SKM-1 treated with dmso at 0.1 percent for 144 hours (cell line): ENCODE measurements at regions not wholly inside any gene's neighbourhood (a gene's known extent, or its start where the extent isn't known, plus 50 kb on each side); places are given as distances from the start of the nearest gene placed in this dataset.

ENCODE experiments used
- DNase-seq: peaks from one replicate; lab custom pipeline; 2025; ENCODE audit not compliant: unreplicated experiment; lab: John Stamatoyannopoulos, UW

DNA sequence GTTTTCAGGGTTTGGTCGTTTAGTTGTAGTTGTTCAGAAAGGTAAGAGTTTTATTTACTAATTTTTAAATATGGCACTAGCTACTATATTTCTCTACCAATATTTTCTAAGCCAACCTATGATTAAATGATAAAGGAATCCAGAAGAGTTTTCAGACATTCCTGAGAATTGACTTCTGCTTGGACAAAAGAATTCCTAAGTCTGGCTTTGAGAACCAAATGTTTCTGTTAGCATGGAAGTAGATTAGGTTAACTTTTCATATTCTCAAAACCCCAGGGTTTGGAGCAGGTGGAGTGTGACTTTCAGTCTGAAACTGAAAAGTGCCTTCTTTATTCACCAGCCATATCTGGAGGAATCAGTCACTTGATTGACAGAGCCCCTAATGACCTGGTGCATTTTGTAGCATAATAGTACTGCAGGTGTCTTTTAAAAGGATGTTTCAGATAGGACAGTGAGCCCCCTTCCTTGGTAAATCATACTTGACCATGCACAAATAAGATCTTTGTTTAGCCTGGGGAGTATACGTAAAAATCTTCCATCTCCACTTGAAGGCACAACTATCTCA lies 457.0 kb upstream of the ZNF462 start:
- DNase-seq = no peak

DNA sequence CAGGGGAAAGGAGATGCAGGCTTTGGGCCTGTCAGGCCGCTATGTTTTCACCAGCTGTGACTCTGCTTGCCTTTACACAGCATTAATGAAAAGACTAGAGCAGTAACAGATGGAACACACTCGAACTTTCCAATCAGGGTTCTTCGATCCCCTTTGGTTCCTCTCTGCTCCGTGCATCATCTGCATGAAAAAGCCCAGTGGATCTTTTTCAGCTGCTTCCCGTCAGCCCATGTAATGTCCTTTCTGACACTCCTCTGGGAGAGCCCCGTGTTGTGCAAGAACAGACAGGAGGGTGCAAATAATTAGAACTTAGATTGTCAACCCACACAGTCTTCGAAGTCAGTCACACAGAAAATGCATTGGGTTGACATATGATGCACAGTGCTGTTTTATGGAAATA lies 448.9 kb upstream of the ZNF462 start:
- no peak for DNase-seq

DNA sequence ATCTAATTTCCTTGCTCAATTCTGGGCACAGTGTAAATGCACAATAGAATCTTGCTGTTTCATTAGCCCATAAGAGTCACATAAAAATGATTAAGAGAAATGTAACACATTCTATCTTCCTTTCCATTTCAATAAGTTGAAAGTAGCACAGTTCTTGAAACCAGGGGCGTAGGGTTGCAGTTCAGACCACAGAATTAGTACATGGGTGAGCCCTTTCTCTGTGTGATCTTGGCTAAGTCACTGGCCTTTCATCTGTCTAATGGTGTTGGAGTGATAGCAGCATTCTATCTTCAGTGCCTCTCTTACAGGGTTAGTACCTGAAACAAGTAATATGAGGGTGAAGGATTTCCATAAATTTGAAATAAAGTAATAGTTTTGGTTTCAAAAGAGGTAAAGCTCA lies 445.3 kb upstream of the ZNF462 start:
- no peak for DNase-seq

DNA sequence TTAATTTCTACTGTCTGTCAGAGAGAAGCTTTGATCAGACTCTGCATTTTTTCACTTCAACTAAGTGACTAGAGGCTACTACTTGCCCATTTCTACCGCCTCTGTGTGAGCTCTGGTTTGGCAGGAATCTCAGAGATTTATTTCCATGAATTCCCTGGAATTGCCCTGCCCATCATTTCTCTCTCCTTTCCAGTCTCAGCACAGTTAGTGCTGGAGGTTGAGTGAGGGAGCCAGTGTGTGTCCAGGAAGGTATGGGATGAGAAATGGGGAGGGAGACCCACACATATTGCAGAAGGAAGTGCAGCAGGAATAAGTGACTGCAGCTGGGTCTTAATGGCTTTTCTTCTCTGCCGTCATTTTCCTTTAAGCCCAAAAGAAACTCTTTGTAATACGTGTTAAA lies 443.1 kb upstream of the ZNF462 start:
- DNase-seq = no peak

DNA sequence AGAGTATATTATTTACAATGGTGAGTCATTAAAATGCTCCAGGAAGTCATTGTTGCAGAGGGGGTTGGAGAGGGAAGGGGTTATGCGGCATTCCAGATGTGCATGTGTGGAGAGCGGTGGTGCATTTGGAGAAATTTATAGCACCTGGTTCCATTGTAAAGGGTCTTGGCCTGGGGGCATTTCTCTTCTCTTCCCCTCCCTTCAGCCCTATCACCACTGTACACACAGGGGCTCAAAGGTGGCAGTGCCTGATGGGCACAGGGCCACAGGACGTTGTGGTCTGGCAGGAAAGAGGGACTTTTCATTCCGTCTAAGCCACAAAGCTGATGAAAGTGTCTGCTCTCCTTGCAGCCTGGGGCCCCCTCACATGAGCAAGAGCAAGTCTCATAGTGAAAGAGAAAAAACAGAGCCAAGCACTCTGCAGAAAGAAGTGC lies 442.4 kb upstream of the ZNF462 start:
- no peak for DNase-seq

DNA sequence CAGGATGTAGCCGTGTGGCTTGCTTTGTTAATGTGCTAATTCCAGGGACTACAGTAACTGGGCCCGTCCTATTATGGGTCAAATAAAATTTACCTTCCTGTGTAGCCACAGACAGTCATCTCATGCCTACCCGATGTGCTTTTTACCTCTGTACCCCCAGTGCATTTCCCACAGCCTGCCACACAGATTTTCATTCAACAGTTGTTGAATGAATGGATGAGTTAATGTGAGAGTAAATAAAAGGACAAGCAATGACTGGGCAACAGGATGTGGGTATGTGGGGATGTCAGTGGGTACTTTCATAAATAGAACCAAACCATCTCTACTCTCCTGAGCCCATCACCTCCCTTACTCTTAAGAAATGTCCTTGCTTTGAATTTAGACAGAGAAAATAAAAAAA lies 441.2 kb upstream of the ZNF462 start:
- DNase-seq = no peak

DNA sequence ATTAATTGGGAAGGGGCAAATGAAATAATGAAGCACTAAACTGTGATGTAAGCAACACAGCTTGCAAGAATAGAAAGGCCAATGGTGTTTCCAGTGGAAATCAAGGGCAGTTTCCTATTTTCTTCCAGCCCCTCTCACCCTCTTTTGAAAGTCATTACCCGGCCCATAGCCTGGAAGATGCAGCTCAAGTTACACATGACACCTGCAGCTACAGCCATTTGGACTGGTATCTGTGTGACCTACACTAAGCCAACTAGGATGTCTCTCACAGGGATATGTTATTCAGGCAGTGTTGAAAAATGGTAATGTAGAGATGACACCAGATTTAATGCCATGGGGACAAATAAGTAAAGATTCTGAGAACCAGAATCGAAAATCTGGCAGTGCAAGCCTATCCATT lies 439.4 kb upstream of the ZNF462 start:
- no peak for DNase-seq

DNA sequence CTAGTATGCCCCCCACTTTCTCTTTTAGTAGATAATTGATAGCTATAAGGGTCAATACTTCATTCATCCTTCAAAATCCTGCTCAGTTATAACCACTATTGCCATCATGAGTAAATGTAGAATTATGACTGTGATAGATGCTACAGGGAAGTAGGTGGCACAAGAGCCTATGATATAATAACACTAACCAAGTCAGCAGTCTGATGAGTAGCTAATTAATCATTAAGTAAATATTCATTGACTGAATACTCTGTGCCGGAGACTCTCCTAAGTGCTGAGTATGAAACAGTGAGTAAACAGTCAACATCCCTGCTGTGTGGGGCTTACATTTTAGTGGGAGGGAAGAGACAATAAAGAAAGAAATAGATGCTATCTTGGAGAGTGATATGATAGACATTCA lies 430.3 kb upstream of the ZNF462 start:
- no peak for DNase-seq

DNA sequence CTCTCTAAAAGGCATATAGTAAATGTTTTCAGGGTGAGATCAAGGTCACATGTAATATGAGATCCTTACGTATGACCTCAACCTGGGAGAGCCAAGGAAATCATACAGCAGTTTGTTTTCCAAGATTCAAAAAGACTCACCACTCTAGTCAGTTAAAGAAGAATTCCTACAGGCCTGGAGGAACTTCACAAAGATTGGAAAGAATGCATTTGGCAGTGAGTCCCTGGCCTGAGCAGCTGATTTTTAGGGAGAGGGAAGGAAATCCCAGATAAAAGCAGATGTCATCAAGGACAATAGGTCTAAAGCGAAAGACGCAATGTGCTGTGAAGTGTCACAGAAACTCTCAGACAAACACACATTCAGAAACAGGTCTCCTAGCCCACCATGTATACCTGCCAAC lies 424.0 kb upstream of the ZNF462 start:
- no peak for DNase-seq

DNA sequence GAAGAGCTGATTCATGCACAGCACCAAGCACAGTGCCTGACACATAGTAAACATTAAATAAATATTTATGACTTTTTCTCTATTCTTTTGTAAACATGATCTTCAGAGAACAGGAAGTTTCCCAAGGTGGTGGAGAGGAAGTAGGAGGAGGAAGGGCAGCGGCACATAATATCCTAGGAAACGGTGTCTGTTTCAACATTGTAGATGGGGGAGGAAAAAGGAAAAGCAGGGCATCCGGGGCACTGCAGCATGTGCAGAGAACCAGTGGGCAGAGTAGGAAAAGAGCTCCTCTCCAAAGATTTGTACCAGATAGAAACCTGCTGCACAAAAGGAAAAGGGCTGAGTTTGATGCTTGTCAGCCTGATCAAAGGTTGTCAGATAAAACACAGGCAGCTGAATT lies 421.7 kb upstream of the ZNF462 start:
- DNase-seq = no peak

DNA sequence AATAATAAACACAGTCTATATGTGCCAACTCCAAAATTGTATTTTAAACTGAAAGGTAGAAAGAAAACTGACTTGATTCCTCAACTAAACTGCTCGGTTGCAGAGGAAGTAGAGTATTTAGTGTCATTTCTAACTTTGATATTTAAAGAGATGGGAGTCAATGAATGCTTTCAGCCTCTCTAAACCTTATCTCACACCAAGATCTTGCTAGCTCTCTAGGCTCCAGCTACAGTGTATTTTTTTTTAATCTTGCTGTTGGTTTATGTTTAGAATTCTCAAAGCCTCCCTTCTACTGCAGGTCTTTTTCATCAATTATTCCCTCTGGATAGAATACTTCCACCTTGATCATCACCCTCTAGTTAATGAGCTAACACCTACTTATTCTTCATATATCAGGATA lies 419.4 kb upstream of the ZNF462 start:
- DNase-seq = no peak

DNA sequence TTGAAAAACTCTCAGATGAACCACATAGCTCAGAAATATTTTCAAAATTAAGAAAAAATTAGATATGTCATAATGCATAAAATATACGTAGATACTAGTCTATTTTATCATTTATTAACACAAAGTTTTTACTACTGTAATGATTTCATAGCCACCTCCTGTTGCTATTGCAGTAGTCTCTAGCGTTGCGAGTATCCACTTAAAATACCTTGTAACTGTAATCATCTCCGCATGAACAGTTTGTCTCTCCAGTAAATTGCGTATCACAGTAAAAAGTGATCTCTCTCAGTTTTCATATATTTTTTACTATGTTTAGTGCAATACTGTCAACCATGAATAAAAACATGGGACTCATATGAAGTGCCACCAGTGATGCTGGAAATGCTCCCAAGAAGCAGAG lies 417.9 kb upstream of the ZNF462 start:
- no peak for DNase-seq

DNA sequence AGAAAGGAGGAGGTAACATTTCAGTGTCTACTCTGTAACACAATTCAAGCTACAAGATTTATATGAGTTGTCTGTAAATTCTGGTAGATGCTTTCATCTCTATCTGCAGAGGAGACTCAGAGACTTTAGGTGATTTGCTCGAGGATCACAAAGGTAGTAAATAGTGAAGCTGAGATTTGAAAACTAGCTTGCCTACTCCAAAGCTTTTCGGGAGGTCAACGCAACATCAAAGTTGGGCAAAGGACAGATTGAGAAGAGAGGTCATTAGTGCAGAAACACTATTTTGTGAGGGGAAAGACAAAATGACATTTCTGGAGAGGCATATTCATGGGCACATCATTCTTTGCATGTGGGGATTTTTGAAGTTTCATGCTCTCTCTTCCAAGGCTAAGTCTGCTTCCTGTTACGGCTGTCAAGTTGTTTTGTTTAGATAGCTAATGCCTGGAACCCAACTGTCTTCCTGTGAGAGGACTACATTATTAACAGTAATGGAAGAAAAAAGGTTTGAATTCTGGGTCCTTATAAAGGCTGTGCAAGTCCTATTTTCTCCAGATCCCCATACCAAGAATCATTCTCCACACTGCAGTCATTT lies 413.5 kb upstream of the ZNF462 start:
- no peak for DNase-seq

DNA sequence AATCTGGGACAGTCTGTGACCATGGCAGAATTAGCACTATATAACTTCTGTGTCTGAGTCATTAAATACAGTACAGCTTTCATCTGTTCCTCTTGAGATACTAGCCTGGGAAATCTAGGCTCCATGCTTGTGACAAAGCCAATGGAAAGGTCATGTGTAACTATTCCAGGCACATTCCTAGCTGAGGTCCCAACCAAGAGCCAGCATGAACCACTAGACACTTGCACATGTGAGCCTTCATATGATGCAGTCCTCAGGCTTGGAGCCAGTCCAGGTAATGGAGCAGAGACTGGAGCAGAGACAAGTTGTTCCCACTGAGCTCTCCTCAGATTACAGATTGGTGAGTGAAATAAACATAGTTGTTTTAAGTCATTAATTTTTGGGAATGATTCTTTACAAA lies 412.4 kb upstream of the ZNF462 start:
- DNase-seq = no peak

DNA sequence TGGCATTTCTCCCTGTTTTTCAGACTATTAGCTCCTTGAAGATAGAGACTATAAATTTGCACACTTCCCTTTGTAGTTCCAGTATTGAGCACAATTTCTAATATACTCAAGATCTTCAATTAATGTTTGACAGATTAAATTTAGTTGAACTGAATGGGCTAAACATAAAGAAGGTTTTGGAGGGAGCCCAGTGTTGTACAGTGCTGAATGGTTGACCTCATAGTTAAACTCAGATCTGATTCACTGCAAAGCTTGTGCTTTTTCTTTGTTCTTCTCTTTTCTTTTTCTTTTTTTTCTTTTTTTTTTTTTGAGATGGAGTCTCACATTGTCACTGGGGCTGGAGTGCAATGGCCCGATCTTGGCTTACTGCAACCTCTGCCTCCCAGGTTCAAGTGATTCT lies 411.7 kb upstream of the ZNF462 start:
- no peak for DNase-seq

DNA sequence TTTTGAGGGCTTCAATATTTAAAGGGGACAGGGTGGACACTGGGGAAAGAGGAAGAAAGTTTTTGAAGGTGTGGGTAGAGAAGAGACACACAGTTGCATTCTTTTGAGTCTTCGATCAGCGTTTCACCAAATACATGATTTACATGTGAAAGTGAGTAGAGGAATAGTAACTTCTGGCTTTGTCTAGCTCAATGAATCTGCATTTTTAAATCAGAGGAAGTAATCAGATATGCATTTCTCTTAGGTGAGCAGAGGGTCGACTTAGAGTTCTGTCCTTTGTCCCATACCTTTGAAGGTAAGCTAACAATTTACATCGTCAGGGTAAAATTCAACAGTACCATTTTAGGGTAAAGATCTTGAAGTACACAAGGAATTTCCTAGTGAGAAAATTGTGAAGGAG lies 406.4 kb upstream of the ZNF462 start:
- DNase-seq = no peak

DNA sequence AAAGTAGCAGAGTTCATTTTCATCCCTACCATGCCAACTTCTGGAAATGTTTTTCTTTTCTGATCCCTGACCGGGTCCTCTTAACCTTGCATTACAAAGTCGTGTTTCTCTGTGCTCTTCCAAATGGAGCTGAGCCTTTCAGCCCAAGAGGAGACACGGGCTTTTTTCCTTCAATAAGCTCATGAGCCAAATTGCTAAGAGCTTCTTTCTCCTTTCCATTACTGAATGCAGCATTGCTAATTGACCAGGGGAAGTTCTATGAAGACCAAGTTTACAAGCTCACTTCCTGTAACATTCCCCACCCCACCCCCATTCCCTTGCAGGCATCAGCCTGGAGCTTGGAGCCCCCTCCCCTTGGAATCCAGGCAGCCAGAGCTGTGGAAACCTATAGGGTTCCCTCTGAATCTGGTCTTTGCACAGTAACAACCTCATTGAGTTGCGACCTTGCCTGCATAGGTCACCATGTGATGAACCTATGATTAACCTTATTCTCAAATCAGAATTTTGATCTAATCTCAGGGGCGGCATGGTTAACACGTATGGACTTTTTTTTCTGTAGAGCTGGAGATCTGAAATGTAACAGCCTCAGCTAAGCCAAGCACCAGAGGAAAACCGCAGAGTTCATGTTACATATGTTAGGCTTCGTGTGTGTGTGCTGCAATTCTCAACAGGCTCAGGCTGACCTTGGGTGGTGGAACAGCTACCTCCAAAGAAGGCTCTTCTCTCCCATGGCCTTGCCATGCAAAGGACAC lies 395.7 kb upstream of the ZNF462 start:
- no peak for DNase-seq

DNA sequence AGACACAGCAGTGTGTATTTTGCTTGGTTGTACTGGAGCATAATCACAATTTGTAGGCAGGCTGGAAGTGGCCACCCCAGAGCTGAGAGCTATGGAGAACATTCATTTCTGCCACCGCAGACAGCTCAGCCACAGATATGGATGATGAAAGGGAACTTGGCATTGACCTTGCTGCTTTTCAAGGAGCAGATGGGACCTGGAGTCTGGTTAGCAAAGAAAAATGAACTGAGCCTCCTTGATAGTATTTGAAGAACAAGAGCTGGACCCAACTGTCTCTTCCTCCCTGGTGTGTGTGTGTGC lies 395.2 kb upstream of the ZNF462 start:
- DNase-seq = no peak

DNA sequence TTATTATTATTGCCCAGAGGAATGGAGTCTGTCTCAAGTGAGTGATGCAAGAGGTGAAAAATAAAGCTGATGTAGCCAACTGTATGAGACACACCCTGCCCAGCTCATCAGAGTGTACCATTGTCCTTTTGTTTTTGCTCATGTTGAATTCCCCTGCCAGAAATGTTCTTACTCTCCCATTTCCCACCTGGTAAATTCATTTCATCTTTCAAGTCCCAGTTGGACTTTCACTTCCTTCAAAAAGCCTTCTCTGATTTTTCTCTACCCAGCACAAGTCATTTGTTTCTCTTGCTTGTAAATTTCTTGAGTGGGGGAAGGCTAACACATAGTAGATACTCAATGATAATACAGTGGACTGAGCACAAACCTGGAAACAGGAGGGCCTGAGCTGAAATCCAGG lies 394.5 kb upstream of the ZNF462 start:
- no peak for DNase-seq

DNA sequence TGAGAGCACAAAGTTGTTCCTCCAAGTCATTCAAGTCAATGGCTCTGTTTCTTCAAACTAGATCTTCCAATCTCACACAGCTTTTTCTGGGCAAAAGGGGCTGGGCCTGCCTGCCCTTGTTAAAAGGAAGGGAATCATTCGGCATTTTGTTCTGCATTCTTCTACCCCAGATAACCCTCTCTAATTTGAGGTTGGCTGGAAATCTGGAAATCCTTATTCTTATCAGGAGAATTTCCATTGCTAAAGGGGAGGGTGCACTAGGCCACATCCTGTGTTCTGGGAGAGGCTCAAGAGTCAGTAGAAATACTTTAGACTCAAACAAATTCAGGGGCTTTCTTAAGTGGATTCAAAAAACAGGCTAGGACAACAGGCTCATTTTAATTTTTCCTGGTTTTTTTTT lies 384.7 kb upstream of the ZNF462 start:
- DNase-seq = no peak

DNA sequence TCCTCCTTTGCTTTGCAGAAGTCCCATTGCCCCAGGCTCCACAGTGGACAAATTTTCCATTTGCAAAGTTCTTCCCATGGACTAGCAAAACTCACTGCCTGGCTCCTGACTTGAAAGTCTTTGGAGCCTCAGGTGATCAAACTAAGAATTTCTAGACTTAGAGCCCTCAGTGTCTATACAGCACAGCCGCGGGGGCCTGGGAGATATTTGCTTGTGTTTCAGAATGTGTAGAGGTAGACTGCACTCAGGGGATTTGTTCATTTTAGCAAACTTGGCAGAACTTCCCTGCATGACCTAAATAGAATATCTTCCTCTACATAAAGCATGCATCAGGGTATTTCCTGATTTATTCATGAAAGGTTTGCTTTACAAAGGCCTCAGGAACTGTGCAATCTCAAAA lies 384.2 kb upstream of the ZNF462 start:
- DNase-seq = no peak

DNA sequence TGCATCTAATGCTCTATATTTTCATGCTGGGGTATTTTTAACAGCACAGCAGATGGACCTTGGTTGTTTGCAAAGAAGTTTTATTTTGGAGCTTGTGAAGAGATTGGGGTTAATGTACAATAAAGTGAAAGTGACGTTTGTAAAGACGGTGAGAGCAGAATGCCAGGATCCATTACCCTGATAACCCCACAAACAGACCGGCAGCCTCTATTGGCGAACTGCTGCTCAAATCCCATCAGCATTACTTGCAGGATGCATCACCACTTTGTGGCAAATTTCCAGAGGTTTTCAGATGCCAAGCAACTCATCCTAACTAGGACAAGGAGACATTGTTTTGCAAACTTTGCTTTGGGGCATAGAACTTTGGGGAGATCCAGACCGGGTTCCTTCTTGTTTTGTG lies 383.3 kb upstream of the ZNF462 start:
- DNase-seq = no peak

DNA sequence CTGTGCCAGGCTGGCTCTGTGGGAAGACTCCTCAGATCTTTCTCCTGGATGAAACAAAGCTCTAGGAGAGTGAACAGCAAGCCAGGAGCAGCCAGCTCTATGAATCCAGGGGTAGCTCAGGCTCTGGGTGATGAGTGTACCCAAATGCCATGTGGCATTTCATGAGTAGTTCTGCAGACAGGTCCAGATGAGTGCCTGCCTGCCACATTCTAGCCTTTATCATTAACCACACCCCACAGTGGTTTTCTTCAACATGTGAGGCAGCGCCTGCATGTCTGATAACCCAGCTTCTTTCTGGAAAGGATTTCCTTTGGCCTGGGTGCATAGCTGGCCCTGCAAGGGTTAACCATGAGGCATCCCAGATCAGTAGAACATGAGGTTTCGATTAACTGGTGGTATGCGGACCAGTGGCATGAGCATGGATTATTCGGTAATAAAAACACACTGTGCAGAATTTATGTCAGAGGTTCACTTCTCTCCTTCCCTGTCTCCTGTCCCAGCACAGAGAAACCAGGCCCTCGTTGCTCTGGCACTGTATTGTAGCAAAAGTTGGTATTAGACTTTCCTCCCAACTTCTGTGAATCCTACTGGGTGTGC lies 381.9 kb upstream of the ZNF462 start:
- DNase-seq = no peak
